Loucy (cell line): ENCODE measurements at regions not wholly inside any gene's neighbourhood (a gene's known extent, or its start where the extent isn't known, plus 50 kb on each side); places are given as distances from the start of the nearest gene placed in this dataset.
"Not testable (repeated sequence)": the region's sequence is repeated elsewhere in the genome, so short reads cannot be mapped to it uniquely, and the experiment has no call there.

Source experiments
- H2AFZ ChIP-seq: fragments of 200-600 bp; sonication (generic); 2 replicates; pipeline ENCODE4 v1.6.0; 2016; ENCODE audit warnings: antibody characterized with exemption, mild to moderate bottlenecking, low read length, moderate library complexity
- H3F3A ChIP-seq: fragments of 200-600 bp; 2 replicates; pipeline ENCODE4 v1.6.0; 2016; ENCODE audit warnings: antibody characterized with exemption, low read depth, mild to moderate bottlenecking
- H3K27me3 ChIP-seq: fragments of 200-600 bp; sonication (generic); 2 replicates; pipeline ENCODE4 v1.6.1; 2014; ENCODE audit warnings: low read length, mild to moderate bottlenecking; ENCODE audit not compliant: insufficient read depth, poor library complexity, severe bottlenecking
- H3K36me3 ChIP-seq: fragments of 200-600 bp; sonication (generic); 2 replicates; pipeline ENCODE4 v1.6.1; 2016; ENCODE audit warnings: low read length; ENCODE audit not compliant: insufficient read depth
- H3K4me1 ChIP-seq: fragments of 200-600 bp; sonication (generic); 2 replicates; pipeline ENCODE4 v1.5.1; 2014; ENCODE audit warnings: low read length, mild to moderate bottlenecking; ENCODE audit not compliant: insufficient read depth, poor library complexity, severe bottlenecking
- H3K4me2 ChIP-seq: fragments of 200-600 bp; sonication (generic); 2 replicates; pipeline ENCODE4 v1.6.0; 2014; ENCODE audit warnings: antibody characterized with exemption, low read length, low read depth, mild to moderate bottlenecking; ENCODE audit not compliant: poor library complexity, severe bottlenecking
- H3K4me3 ChIP-seq: fragments of 200-600 bp; sonication (generic); 2 replicates; pipeline ENCODE4 v1.5.1; 2014; ENCODE audit warnings: low read length, mild to moderate bottlenecking, mixed read lengths; ENCODE audit not compliant: poor library complexity, severe bottlenecking
- H3K79me2 ChIP-seq: fragments of 200-600 bp; sonication (generic); 2 replicates; pipeline ENCODE4 v1.6.1; 2014; ENCODE audit warnings: low read length; ENCODE audit not compliant: insufficient read depth
- H3K9ac ChIP-seq: fragments of 200-600 bp; sonication (generic); 2 replicates; pipeline ENCODE4 v1.6.0; 2014; ENCODE audit warnings: mild to moderate bottlenecking, low read depth, low read length, moderate library complexity; ENCODE audit not compliant: poor library complexity, severe bottlenecking
- H3K9me2 ChIP-seq: fragments of 200-600 bp; sonication (generic); replicated peaks from 2 replicates; pipeline ENCODE4 v1.6.1; 2016; ENCODE audit warnings: low read depth, low read length, mixed read lengths
- H3K9me3 ChIP-seq: fragments of 200-600 bp; sonication (generic); 2 replicates; pipeline ENCODE4 v1.6.1; 2014; ENCODE audit warnings: mild to moderate bottlenecking, antibody characterized with exemption, low read length, low read depth; ENCODE audit not compliant: insufficient read depth
- H4K20me1 ChIP-seq: fragments of 200-600 bp; sonication (generic); 2 replicates; pipeline ENCODE4 v1.6.0; 2014; ENCODE audit warnings: antibody characterized with exemption, low read length, mild to moderate bottlenecking; ENCODE audit not compliant: insufficient read depth, poor library complexity, severe bottlenecking
- EZH2phosphoT487 ChIP-seq: fragments of 200-600 bp; IDR thresholded peaks from 2 replicates; pipeline ENCODE4 v1.6.1; 2018; ENCODE audit warnings: antibody characterized with exemption, mild to moderate bottlenecking, moderate library complexity, borderline replicate concordance
- TF ChIP-seq, protein P1 (sequence below): fragments of 200-600 bp; sonication (generic); conservative IDR thresholded peaks from 2 replicates; pipeline ENCODE4 v1.5.1; 2014; ENCODE audit warnings: mild to moderate bottlenecking, antibody characterized with exemption, low read length

DNA sequence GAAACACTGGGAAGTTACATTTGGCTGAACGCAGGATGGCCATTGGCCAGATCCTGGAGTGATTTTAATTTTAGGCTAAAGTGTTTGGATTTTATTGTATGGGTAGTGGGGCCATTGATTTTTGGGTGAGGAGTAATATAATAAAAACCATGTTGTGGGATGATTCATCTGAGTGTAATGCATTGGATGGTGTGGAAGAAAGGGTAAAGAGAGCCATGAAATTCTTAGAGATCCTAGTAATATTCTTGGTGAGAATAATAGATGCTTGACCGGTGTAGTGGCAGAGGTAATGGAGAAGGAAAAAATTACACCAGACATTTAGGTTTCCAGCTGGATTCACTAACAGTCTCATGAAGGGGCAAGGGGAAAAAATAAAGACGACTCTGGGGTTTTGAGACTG, 158.1 kb downstream of the NPR3 start:
- H3K9me3 ChIP-seq, result peaks cover 3% of the 10 kb centered on the region; the same call in 1 of the 2 replicates
- no peaks in the 10 kb centered on the region for H3K79me2 ChIP-seq
- H2AFZ ChIP-seq, result no peak overlapping the region
- no peaks in the 10 kb centered on the region for H3K36me3 ChIP-seq
- no peaks in the 10 kb centered on the region for H3F3A ChIP-seq
- no peaks in the 10 kb centered on the region for H3K27me3 ChIP-seq
- H3K9ac ChIP-seq, result no peak overlapping the region
- TF ChIP-seq EZH2phosphoT487, result no peak
- TF ChIP-seq, protein P1, sequence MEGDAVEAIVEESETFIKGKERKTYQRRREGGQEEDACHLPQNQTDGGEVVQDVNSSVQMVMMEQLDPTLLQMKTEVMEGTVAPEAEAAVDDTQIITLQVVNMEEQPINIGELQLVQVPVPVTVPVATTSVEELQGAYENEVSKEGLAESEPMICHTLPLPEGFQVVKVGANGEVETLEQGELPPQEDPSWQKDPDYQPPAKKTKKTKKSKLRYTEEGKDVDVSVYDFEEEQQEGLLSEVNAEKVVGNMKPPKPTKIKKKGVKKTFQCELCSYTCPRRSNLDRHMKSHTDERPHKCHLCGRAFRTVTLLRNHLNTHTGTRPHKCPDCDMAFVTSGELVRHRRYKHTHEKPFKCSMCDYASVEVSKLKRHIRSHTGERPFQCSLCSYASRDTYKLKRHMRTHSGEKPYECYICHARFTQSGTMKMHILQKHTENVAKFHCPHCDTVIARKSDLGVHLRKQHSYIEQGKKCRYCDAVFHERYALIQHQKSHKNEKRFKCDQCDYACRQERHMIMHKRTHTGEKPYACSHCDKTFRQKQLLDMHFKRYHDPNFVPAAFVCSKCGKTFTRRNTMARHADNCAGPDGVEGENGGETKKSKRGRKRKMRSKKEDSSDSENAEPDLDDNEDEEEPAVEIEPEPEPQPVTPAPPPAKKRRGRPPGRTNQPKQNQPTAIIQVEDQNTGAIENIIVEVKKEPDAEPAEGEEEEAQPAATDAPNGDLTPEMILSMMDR, result no peak
- no peaks in the 10 kb centered on the region for H3K9me2 ChIP-seq
- no peaks in the 10 kb centered on the region for H4K20me1 ChIP-seq
- H3K4me3 ChIP-seq, result no peak overlapping the region
- H3K4me1 ChIP-seq, result no peaks in the 10 kb centered on the region
- no peak overlapping the region for H3K4me2 ChIP-seq

DNA sequence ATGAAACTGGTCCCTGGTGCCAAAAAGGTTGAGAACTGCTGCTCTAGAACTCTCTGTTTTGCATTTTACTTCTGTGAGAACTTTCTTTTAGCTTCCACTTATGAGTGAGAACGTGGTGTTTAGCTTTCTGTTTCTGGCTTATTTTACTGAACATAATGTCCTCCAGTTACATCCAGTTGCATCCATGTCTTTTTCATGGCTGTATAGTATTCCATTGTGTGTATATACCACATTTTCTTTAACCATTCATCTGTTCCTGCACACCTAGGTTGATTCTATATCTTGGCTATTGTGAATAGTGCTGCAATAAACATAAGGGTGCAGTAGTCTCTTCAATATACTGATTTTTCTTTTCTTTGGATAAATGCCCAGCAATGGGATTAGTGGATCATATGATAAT, 165.7 kb downstream of the NPR3 start:
- TF ChIP-seq, protein P1, result no peak
- TF ChIP-seq EZH2phosphoT487, result no peak
- Histone ChIP-seq H3K4me2 (no peak overlapping the region), H3K79me2 (no peaks in the 10 kb centered on the region), H3K4me1 (no peaks in the 10 kb centered on the region), H3K9ac (no peak overlapping the region), H2AFZ (no peak overlapping the region), H3K9me3 (peaks cover 7% of the 10 kb centered on the region; the same call in 1 of the 2 replicates), H3K4me3 (no peak overlapping the region), H3K9me2 (no peaks in the 10 kb centered on the region), H3K27me3 (no peaks in the 10 kb centered on the region), H3K36me3 (no peaks in the 10 kb centered on the region), H3F3A (no peaks in the 10 kb centered on the region), H4K20me1 (no peaks in the 10 kb centered on the region)

DNA sequence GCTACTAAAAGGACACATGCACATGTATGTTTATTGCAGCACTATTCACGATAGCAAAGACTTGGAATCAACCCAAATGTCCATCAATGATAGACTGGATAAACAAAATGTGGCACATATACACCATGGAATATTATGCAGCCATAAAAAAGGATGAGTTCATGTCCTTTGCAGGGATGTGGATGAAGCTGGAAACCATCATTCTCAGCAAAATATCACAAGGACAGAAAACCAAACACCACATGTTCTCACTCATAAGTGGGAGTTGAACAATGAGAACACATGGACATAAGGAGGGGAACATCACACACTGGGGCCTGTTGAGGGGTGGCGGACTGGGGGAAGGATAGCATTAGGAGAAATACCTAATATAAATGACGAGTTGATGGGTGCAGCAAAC, 168.2 kb downstream of the NPR3 start:
- H3K4me2 ChIP-seq, H3K36me3 ChIP-seq, H3K79me2 ChIP-seq, H3K9ac ChIP-seq, H3K27me3 ChIP-seq, H2AFZ ChIP-seq, H3K9me2 ChIP-seq, H3K4me1 ChIP-seq, H4K20me1 ChIP-seq, H3K4me3 ChIP-seq, H3F3A ChIP-seq: not testable (repeated sequence)
- peaks cover 17% of the 10 kb centered on the region; the same call in 1 of the 2 replicates for H3K9me3 ChIP-seq

DNA sequence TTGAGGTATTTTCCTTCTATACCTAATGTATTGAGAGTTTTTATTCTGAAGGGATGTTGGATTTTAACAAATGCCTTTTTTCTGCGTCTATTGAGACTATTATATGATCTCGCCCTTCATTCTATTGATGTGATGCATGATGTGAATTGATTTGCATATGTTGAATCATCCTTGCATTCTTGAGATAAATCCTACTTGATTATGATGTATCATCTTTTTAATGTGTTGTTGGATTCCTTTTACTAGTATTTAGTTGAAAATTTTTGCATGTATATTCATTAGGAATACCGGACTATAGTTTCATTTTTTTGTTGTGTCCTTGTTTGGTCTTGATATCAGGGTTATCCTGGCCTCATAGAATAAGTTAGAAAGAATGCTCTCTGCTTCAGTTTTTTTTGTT, 169.7 kb downstream of the NPR3 start:
- H3K36me3 ChIP-seq, result no peaks in the 10 kb centered on the region
- no peaks in the 10 kb centered on the region for H3K9me2 ChIP-seq
- TF ChIP-seq, protein P1, result no peak
- no peak for TF ChIP-seq EZH2phosphoT487
- H4K20me1 ChIP-seq, result no peaks in the 10 kb centered on the region
- no peak overlapping the region for H2AFZ ChIP-seq
- no peak overlapping the region for H3K4me3 ChIP-seq
- no peaks in the 10 kb centered on the region for H3K4me1 ChIP-seq
- H3K4me2 ChIP-seq, result no peak overlapping the region
- H3K9ac ChIP-seq, result no peak overlapping the region
- H3K27me3 ChIP-seq, result no peaks in the 10 kb centered on the region
- H3K9me3 ChIP-seq, result peaks cover 17% of the 10 kb centered on the region; the same call in 1 of the 2 replicates
- no peaks in the 10 kb centered on the region for H3K79me2 ChIP-seq
- H3F3A ChIP-seq, result no peaks in the 10 kb centered on the region
